GM12878 (cell line): ENCODE measurements at regions not wholly inside any gene's neighbourhood (a gene's known extent, or its start where the extent isn't known, plus 50 kb on each side); places are given as distances from the start of the nearest gene placed in this dataset.

Experiments used
- BRCA1 ChIP-seq: IDR thresholded peaks from 2 replicates; pipeline ENCODE4 v1.6.1; 2011; ENCODE audit warnings: low read depth, low read length, improper control_type of control experiment
- POLR2A ChIP-seq: IDR thresholded peaks from 2 replicates; pipeline ENCODE4 v1.6.1; 2011; ENCODE audit warnings: low read depth, mild to moderate bottlenecking, low read length
- POLR2AphosphoS5 ChIP-seq: IDR thresholded peaks from 2 replicates; pipeline ENCODE4 v1.6.1; 2011; ENCODE audit warnings: mild to moderate bottlenecking, low read length, inconsistent platforms
- TF ChIP-seq, protein P1 (sequence below): fragments of 450-650 bp; IDR thresholded peaks from 2 replicates; pipeline ENCODE4 v1.6.1; 2017; ENCODE audit warnings: mild to moderate bottlenecking

GRCh38 chr2:146392631-146393030 lies 1452.2 kb upstream of the ACVR2A start:
- TF ChIP-seq POLR2A (no peak), BRCA1 (no peak), POLR2AphosphoS5 (no peak)
- TF ChIP-seq, protein P1, sequence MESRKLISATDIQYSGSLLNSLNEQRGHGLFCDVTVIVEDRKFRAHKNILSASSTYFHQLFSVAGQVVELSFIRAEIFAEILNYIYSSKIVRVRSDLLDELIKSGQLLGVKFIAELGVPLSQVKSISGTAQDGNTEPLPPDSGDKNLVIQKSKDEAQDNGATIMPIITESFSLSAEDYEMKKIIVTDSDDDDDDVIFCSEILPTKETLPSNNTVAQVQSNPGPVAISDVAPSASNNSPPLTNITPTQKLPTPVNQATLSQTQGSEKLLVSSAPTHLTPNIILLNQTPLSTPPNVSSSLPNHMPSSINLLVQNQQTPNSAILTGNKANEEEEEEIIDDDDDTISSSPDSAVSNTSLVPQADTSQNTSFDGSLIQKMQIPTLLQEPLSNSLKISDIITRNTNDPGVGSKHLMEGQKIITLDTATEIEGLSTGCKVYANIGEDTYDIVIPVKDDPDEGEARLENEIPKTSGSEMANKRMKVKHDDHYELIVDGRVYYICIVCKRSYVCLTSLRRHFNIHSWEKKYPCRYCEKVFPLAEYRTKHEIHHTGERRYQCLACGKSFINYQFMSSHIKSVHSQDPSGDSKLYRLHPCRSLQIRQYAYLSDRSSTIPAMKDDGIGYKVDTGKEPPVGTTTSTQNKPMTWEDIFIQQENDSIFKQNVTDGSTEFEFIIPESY, result no peak
